Thyroid gland (tissue), 4 donors: ENCODE measurements at regions not wholly inside any gene's neighbourhood (a gene's known extent, or its start where the extent isn't known, plus 50 kb on each side); places are given as distances from the start of the nearest gene placed in this dataset.

Experiments
- CTCF ChIP-seq, 6 experiments: fragments of 200-600 bp in 3 of 6; fragments of 450-650 bp in 3 of 6; sonication (generic) in 3 of 6; IDR thresholded peaks; one replicate each; pipeline ENCODE4 v1.5.1; 2016 to 2019; ENCODE audit warnings: antibody characterized with exemption in 6 of 6, mild to moderate bottlenecking in 2 of 6, inconsistent platforms in 1 of 6, moderate library complexity in 1 of 6
- POLR2A ChIP-seq, 2 donors: fragments of 450-650 bp; IDR thresholded peaks; one replicate each; pipeline ENCODE4 v1.6.1; 2017; ENCODE audit warnings: antibody characterized with exemption in 2 of 2, mild to moderate bottlenecking in 2 of 2, moderate library complexity in 1 of 2

DNA sequence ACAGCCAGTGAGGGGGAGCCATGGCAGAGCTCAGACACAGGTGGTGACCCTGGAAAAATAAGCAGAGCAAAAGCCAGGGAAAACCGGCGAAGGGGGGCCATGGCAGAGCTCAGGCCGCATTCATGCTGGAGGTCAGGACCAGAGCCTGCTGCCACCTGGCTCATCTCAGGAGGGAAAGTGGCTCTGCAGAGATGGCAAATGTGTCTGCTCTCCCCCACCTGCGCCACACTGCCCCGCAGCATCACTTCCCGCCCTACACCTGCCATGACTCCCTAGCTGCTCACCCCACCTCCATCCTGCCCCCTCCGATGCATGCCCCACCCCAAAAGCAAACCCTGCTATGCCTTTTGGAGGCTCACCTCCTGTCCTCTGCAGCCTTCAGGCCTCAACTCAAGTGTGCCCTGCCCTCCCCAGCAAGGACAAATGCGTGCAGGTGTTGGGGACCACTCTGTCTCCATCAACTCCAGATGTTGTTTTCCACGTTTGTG lies 123.2 kb upstream of the FGF3 start:
- no peak for TF ChIP-seq CTCF (IDR thresholded peaks at IDR 0.05)
- TF ChIP-seq POLR2A (IDR thresholded peaks at IDR 0.05): no peak
